ENCODE measurements at regions not wholly inside any gene's neighbourhood (a gene's known extent, or its start where the extent isn't known, plus 50 kb on each side); places are given as distances from the start of the nearest gene placed in this dataset.

- TF ChIP-seq EP300 (IDR thresholded peaks at IDR 0.05; ENCODE audit: low read depth): no peak
- no peak for TF ChIP-seq CTCF (IDR thresholded peaks at IDR 0.05)
- no peak for TF ChIP-seq POLR2A (IDR thresholded peaks at IDR 0.05)
- TF ChIP-seq POLR2AphosphoS5 (IDR thresholded peaks at IDR 0.05): no peak
Measured at GRCh38 chr17:68785565-68786486, 169.4 kb downstream of the ABCA8 start.

All from transverse colon (tissue), 4 donors.